ENCODE measurements at regions not wholly inside any gene's neighbourhood (a gene's known extent, or its start where the extent isn't known, plus 50 kb on each side); places are given as distances from the start of the nearest gene placed in this dataset.

- Mint-ChIP-seq H3K9me3 (peaks cover 0 to 14% (median 4%) of the 10 kb centered on the region in 9 donors), H3K27ac (no peak overlapping the region), H3K36me3 (no peaks in the 10 kb centered on the region), H3K4me3 (no peak overlapping the region), H3K27me3 (no peaks in the 10 kb centered on the region), H3K4me1 (no peaks in the 10 kb centered on the region)
- ATAC-seq, result no peak
- DNase-seq, result no peak
- POLR2A ChIA-PET, result no interaction called here
Measured at GRCh38 chrX:98029861-98030260, 1146.2 kb downstream of the RPA4 start.

DNA sequence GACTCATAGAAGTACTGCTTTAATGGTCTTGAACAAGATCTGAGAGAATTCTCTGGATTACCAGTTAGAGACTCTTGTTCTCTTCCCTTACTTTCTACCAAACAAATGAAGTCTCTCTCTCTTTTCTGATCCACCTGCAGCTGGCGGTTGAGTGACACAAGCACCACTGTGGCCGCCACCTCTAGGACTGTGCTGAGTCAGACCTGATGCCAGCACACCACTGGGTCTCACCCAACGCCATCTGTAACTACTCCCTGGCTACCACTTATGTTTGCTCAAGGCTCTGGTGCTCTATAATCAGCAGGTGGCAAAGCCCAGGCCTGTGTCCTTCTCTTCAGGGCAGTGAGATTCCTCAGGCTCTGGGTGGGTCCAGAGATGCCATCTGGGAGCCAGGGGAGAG lies 1173.5 kb downstream of the RPA4 start:
- Mint-ChIP-seq H3K9me3 (peaks cover 0 to 24% (median 11%) of the 10 kb centered on the region in 9 donors), H3K27ac (no peak overlapping the region), H3K27me3 (no peaks in the 10 kb centered on the region), H3K4me3 (no peak overlapping the region), H3K4me1 (no peaks in the 10 kb centered on the region), H3K36me3 (peaks cover 0 to 4% (median 0%) of the 10 kb centered on the region in 3 donors)
- POLR2A ChIA-PET, result no interaction called here
- no peak for DNase-seq
- no peak for ATAC-seq

GRCh38 chrX:98065151-98065550 lies 1181.4 kb downstream of the RPA4 start:
- POLR2A ChIA-PET, result no interaction called here
- no peaks in the 10 kb centered on the region for H3K36me3 Mint-ChIP-seq
- no peak overlapping the region for H3K4me3 Mint-ChIP-seq
- no peaks in the 10 kb centered on the region for H3K27me3 Mint-ChIP-seq
- DNase-seq (no peak), ATAC-seq (no peak)
- no peak overlapping the region for H3K27ac Mint-ChIP-seq
- H3K4me1 Mint-ChIP-seq, result no peaks in the 10 kb centered on the region
- H3K9me3 Mint-ChIP-seq, result peaks cover 0 to 2% (median 0%) of the 10 kb centered on the region in 9 donors

DNA sequence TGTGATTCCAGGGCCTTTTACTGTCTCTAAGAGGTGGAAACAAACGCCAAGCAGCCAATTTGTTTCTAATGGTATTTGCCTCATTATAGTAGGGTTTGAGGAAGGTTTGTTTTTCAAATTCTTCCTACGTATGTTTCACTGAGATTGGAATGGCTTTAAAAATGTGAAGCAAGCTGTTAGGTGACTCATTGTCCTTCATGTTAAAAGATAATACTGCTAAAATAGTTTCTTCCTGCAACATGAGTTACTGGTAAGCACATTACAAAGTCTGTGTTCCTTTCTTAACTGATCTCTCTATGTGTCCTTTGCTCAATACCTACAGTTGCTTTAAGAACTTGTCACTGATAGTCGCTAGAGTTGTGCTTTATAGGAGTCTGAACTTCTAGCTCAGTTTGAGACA lies 1183.9 kb downstream of the RPA4 start:
- H3K27me3 Mint-ChIP-seq, result no peaks in the 10 kb centered on the region
- ATAC-seq (no peak), DNase-seq (no peak)
- POLR2A ChIA-PET, result no interaction called here
- H3K27ac Mint-ChIP-seq, result no peak overlapping the region
- H3K4me1 Mint-ChIP-seq, result peaks cover 0 to 1% (median 0%) of the 10 kb centered on the region in 4 donors
- H3K36me3 Mint-ChIP-seq, result no peaks in the 10 kb centered on the region
- peaks cover 0 to 3% (median 0%) of the 10 kb centered on the region in 9 donors for H3K9me3 Mint-ChIP-seq
- no peak overlapping the region for H3K4me3 Mint-ChIP-seq

GRCh38 chrX:98068024-98068580 lies 1184.4 kb downstream of the RPA4 start:
- Mint-ChIP-seq H3K27ac (no peak overlapping the region), H3K4me1 (peaks cover 0 to 1% (median 0%) of the 10 kb centered on the region in 4 donors), H3K9me3 (peaks cover 0 to 5% (median 0%) of the 10 kb centered on the region in 9 donors), H3K4me3 (no peak overlapping the region), H3K27me3 (no peaks in the 10 kb centered on the region), H3K36me3 (no peaks in the 10 kb centered on the region)
- POLR2A ChIA-PET, result no interaction called here
- no peak for DNase-seq
- no peak for ATAC-seq

DNA sequence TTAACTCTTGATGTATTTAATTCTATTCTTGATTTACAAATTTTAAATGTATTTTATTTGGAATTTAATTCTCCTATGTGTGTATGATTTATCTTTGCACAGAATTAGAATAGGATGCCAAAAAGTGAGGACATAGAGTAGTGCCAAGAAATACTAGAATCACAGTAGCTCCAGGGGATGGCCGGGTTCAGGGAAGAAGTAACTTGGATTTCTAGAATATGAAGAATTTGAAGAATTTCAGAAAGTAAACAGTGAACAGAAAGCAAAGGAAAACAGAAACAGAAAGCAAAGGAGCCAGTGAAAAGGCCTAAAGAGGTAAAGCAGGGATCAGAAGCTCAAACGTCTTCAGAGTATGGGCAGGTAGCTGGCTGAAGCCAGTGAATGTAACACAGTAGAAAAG lies 1187.6 kb downstream of the RPA4 start:
- POLR2A ChIA-PET, result no interaction called here
- Mint-ChIP-seq H3K27ac (no peak overlapping the region), H3K9me3 (peaks cover 0 to 7% (median 0%) of the 10 kb centered on the region in 9 donors), H3K4me1 (peaks cover 0 to 1% (median 0%) of the 10 kb centered on the region in 4 donors), H3K36me3 (no peaks in the 10 kb centered on the region), H3K27me3 (no peaks in the 10 kb centered on the region), H3K4me3 (no peak overlapping the region)
- no peak for DNase-seq
- no peak for ATAC-seq

DNA sequence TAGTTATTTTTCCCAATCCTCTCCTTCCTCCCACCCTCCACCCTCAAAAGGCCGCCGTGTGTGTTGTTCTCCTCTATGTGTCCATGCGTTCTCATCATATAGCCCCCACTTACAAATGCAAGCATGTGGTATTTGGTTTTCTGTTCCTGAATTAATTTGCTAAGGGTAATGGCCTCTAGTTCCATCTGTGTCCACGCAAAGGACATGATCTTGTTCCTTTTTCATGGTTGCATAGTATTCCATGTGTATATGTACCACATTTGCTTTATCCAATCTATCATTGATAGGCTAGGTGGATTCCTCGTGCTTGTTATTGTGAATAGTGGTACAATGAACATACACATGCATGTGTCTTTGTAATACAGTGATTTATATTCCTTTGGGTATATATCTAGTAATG lies 1193.7 kb downstream of the RPA4 start:
- no peak overlapping the region for H3K27ac Mint-ChIP-seq
- POLR2A ChIA-PET, result no interaction called here
- no peaks in the 10 kb centered on the region for H3K27me3 Mint-ChIP-seq
- no peak for DNase-seq
- no peak for ATAC-seq
- H3K36me3 Mint-ChIP-seq, result no peaks in the 10 kb centered on the region
- peaks cover 0 to 7% (median 0%) of the 10 kb centered on the region in 9 donors for H3K9me3 Mint-ChIP-seq
- no peak overlapping the region for H3K4me3 Mint-ChIP-seq
- H3K4me1 Mint-ChIP-seq, result no peaks in the 10 kb centered on the region

- Mint-ChIP-seq H3K4me1 (no peaks in the 10 kb centered on the region), H3K27ac (no peak overlapping the region), H3K4me3 (no peak overlapping the region), H3K9me3 (peaks cover 0 to 1% (median 0%) of the 10 kb centered on the region in 9 donors), H3K27me3 (no peaks in the 10 kb centered on the region), H3K36me3 (no peaks in the 10 kb centered on the region)
- DNase-seq (no peak), ATAC-seq (no peak)
- POLR2A ChIA-PET, result no interaction called here
Measured at GRCh38 chrX:98111684-98112083, 1228.0 kb downstream of the RPA4 start.

- POLR2A ChIA-PET, result no interaction called here
- peaks cover 0 to 4% (median 0%) of the 10 kb centered on the region in 3 donors for H3K36me3 Mint-ChIP-seq
- no peaks in the 10 kb centered on the region for H3K27me3 Mint-ChIP-seq
- ATAC-seq (no peak), DNase-seq (no peak)
- peaks cover 0 to 5% (median 0%) of the 10 kb centered on the region in 9 donors for H3K9me3 Mint-ChIP-seq
- no peak overlapping the region for H3K27ac Mint-ChIP-seq
- no peaks in the 10 kb centered on the region for H3K4me1 Mint-ChIP-seq
- no peak overlapping the region for H3K4me3 Mint-ChIP-seq
Measured at GRCh38 chrX:98114021-98114420, 1230.3 kb downstream of the RPA4 start.

- no peaks in the 10 kb centered on the region for H3K27me3 Mint-ChIP-seq
- POLR2A ChIA-PET, result no interaction called here
- H3K9me3 Mint-ChIP-seq, result peaks cover 0 to 12% (median 4%) of the 10 kb centered on the region in 9 donors
- no peaks in the 10 kb centered on the region for H3K4me1 Mint-ChIP-seq
- H3K36me3 Mint-ChIP-seq, result no peaks in the 10 kb centered on the region
- no peak for DNase-seq
- H3K27ac Mint-ChIP-seq, result no peak overlapping the region
- H3K4me3 Mint-ChIP-seq, result no peak overlapping the region
- no peak for ATAC-seq
Measured at GRCh38 chrX:98141466-98141865, 1257.8 kb downstream of the RPA4 start.

DNA sequence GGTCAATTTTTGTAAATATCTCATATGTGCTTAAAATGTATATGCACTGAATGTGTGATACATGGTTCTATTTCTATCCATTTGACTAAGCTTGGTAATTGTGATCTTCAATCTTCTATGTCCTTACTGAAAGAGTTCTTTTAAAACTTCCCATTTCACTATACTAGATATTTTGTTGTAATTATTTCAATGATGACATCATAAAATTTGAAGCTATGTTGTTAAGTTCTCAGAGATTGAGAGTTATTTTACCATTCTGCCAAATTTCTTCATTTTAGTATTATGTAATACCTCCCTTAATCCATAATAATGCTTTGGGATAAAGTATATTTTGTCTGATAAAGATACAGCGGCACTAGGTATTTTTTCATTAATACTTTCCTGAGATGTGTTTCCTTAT lies 1307.3 kb downstream of the RPA4 start:
- no peaks in the 10 kb centered on the region for H3K36me3 Mint-ChIP-seq
- no peaks in the 10 kb centered on the region for H3K27me3 Mint-ChIP-seq
- H3K27ac Mint-ChIP-seq, result no peak overlapping the region
- DNase-seq, result no peak
- peaks cover 0 to 4% (median 0%) of the 10 kb centered on the region in 9 donors for H3K9me3 Mint-ChIP-seq
- H3K4me3 Mint-ChIP-seq, result no peak overlapping the region
- POLR2A ChIA-PET, result no interaction called here
- H3K4me1 Mint-ChIP-seq, result no peaks in the 10 kb centered on the region
- no peak for ATAC-seq

DNA sequence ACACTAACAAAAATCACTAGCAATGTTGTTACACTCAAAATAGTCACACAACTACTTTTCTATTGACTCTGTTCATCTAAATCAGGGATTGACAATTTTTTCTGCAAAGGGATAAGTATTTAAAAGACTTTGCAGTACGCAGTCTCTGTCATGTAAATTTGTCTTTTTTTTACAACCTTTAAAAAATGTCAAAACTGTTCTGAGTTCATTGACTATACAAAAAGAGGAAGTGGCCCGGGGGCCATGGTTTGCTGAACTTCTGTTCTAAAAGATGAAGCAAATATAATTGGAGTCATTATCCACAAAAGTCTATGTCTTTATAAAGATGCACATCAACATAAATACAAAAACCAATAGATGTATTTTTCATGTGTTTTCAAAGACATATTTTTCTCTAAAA lies 1310.3 kb downstream of the RPA4 start:
- H3K4me3 Mint-ChIP-seq, result no peak overlapping the region
- POLR2A ChIA-PET, result no interaction called here
- H3K27me3 Mint-ChIP-seq, result no peaks in the 10 kb centered on the region
- H3K9me3 Mint-ChIP-seq, result peaks cover 0 to 4% (median 2%) of the 10 kb centered on the region in 9 donors
- no peak overlapping the region for H3K27ac Mint-ChIP-seq
- DNase-seq (no peak), ATAC-seq (no peak)
- no peaks in the 10 kb centered on the region for H3K36me3 Mint-ChIP-seq
- H3K4me1 Mint-ChIP-seq, result no peaks in the 10 kb centered on the region

- no peak overlapping the region for H3K27ac Mint-ChIP-seq
- POLR2A ChIA-PET, result no interaction called here
- H3K4me1 Mint-ChIP-seq, result no peaks in the 10 kb centered on the region
- no peaks in the 10 kb centered on the region for H3K36me3 Mint-ChIP-seq
- no peak for DNase-seq
- H3K4me3 Mint-ChIP-seq, result no peak overlapping the region
- ATAC-seq, result no peak
- no peaks in the 10 kb centered on the region for H3K27me3 Mint-ChIP-seq
- H3K9me3 Mint-ChIP-seq, result peaks cover 0 to 13% (median 2%) of the 10 kb centered on the region in 9 donors
Measured at GRCh38 chrX:98203800-98204199, 1320.1 kb downstream of the RPA4 start.

GRCh38 chrX:98207947-98208346 lies 1324.2 kb downstream of the RPA4 start:
- H3K27me3 Mint-ChIP-seq, result no peaks in the 10 kb centered on the region

More at GRCh38 chrX:98207947-98208346, 1324.2 kb downstream of the RPA4 start:
- DNase-seq (no peak), ATAC-seq (no peak)
- Mint-ChIP-seq H3K36me3 (peaks cover 0 to 7% (median 0%) of the 10 kb centered on the region in 3 donors), H3K27ac (no peak overlapping the region), H3K9me3 (peaks cover 0 to 18% (median 6%) of the 10 kb centered on the region in 9 donors), H3K4me3 (no peak overlapping the region), H3K4me1 (no peaks in the 10 kb centered on the region)
- POLR2A ChIA-PET, result no interaction called here

Measured in naive thymus-derived CD8-positive, alpha-beta T cell (primary cell).